ENCODE measurements at regions not wholly inside any gene's neighbourhood (a gene's known extent, or its start where the extent isn't known, plus 50 kb on each side); places are given as distances from the start of the nearest gene placed in this dataset.

GRCh38 chr5:56532466-56532865, 282.9 kb upstream of the MAP3K1 start:
- TF ChIP-seq CTCF (conservative IDR thresholded peaks at IDR 0.05): no peak
- no peak overlapping the region for H3K27ac ChIP-seq

- no peak overlapping the region for H3K27ac ChIP-seq
- no peak for TF ChIP-seq CTCF (conservative IDR thresholded peaks at IDR 0.05)
Measured at GRCh38 chr5:56530626-56531138, 284.7 kb upstream of the MAP3K1 start.

GRCh38 chr5:56529666-56530430, 285.5 kb upstream of the MAP3K1 start:
- H3K27ac ChIP-seq: no peak overlapping the region
- TF ChIP-seq CTCF (conservative IDR thresholded peaks at IDR 0.05): no peak

- H3K27ac ChIP-seq: no peak overlapping the region
- no peak for TF ChIP-seq CTCF (conservative IDR thresholded peaks at IDR 0.05)
Measured at GRCh38 chr5:56527174-56527573, 288.2 kb upstream of the MAP3K1 start.

GRCh38 chr5:56525113-56525512, 290.2 kb upstream of the MAP3K1 start:
- no peak for TF ChIP-seq CTCF (conservative IDR thresholded peaks at IDR 0.05)
- H3K27ac ChIP-seq: no peak overlapping the region

GRCh38 chr5:56523790-56524575, 290.9 kb upstream of the ANKRD55 start:
- no peak for TF ChIP-seq CTCF (conservative IDR thresholded peaks at IDR 0.05)
- peak overlapping the region; percentile 32 for H3K27ac ChIP-seq

GRCh38 chr5:56522960-56523359, 289.8 kb upstream of the ANKRD55 start:
- TF ChIP-seq CTCF (conservative IDR thresholded peaks at IDR 0.05): no peak
- H3K27ac ChIP-seq: no peak overlapping the region
